ENCODE measurements at regions not wholly inside any gene's neighbourhood (a gene's known extent, or its start where the extent isn't known, plus 50 kb on each side); places are given as distances from the start of the nearest gene placed in this dataset.
"Not testable (repeated sequence)": the region's sequence is repeated elsewhere in the genome, so short reads cannot be mapped to it uniquely, and the experiment has no call there.

GRCh38 chr4:128676095-128676494 lies 133.4 kb upstream of the JADE1 start:
- no peaks in the 10 kb centered on the region for H3K27me3 ChIP-seq (replicated peaks)
- no peaks in the 10 kb centered on the region for H3K9me3 ChIP-seq (replicated peaks)
- no peak overlapping the region for H3K4me3 ChIP-seq
- no peak overlapping the region for H3K27ac ChIP-seq
- no peak for DNase-seq (ENCODE audit: low read depth in 1 of 2, low spot score in 2 of 2)
- H3K36me3 ChIP-seq = no peaks in the 10 kb centered on the region
- H3K4me1 ChIP-seq (replicated peaks) = no peaks in the 10 kb centered on the region

- Histone ChIP-seq H3K27ac (no peak overlapping the region), H3K9me3 (replicated peaks) (no peaks in the 10 kb centered on the region), H3K4me1 (replicated peaks) (no peaks in the 10 kb centered on the region), H3K36me3 (no peaks in the 10 kb centered on the region), H3K4me3 (no peak overlapping the region), H3K27me3 (replicated peaks) (no peaks in the 10 kb centered on the region)
- DNase-seq (ENCODE audit: low read depth in 1 of 2, low spot score in 2 of 2) = no peak
These were observed 134.4 kb upstream of the JADE1 start for GRCh38 chr4:128675083-128675482.

GRCh38 chr4:128673159-128673558 lies 136.3 kb upstream of the JADE1 start:
- not testable (repeated sequence) for DNase-seq (ENCODE audit: low read depth in 1 of 2, low spot score in 2 of 2); H3K27ac ChIP-seq; H3K27me3 ChIP-seq (replicated peaks); H3K9me3 ChIP-seq (replicated peaks); H3K36me3 ChIP-seq; H3K4me3 ChIP-seq; H3K4me1 ChIP-seq (replicated peaks)

GRCh38 chr4:128672596-128672995 lies 136.9 kb upstream of the JADE1 start:
- not testable (repeated sequence) for H3K27me3 ChIP-seq (replicated peaks); H3K27ac ChIP-seq; H3K36me3 ChIP-seq; H3K9me3 ChIP-seq (replicated peaks); DNase-seq (ENCODE audit: low read depth in 1 of 2, low spot score in 2 of 2); H3K4me1 ChIP-seq (replicated peaks); H3K4me3 ChIP-seq

- no peak overlapping the region for H3K27ac ChIP-seq
- H3K9me3 ChIP-seq (replicated peaks) = no peaks in the 10 kb centered on the region
- no peaks in the 10 kb centered on the region for H3K36me3 ChIP-seq
- H3K4me3 ChIP-seq = no peak overlapping the region
- H3K4me1 ChIP-seq (replicated peaks) = no peaks in the 10 kb centered on the region
- H3K27me3 ChIP-seq (replicated peaks) = no peaks in the 10 kb centered on the region
- DNase-seq (ENCODE audit: low read depth in 1 of 2, low spot score in 2 of 2) = no peak
These were observed 139.0 kb upstream of the JADE1 start for GRCh38 chr4:128670513-128670912.

- Histone ChIP-seq H3K27me3 (replicated peaks) (no peaks in the 10 kb centered on the region), H3K9me3 (replicated peaks) (no peaks in the 10 kb centered on the region), H3K27ac (no peak overlapping the region), H3K4me1 (replicated peaks) (no peaks in the 10 kb centered on the region), H3K36me3 (no peaks in the 10 kb centered on the region), H3K4me3 (no peak overlapping the region)
- DNase-seq (ENCODE audit: low read depth in 1 of 2, low spot score in 2 of 2) = no peak
These were observed 140.9 kb upstream of the JADE1 start for GRCh38 chr4:128668566-128668965.

- H3K9me3 ChIP-seq (replicated peaks) = no peaks in the 10 kb centered on the region
- H3K4me1 ChIP-seq (replicated peaks) = no peaks in the 10 kb centered on the region
- no peak overlapping the region for H3K4me3 ChIP-seq
- no peak overlapping the region for H3K27ac ChIP-seq
- no peak for DNase-seq (ENCODE audit: low read depth in 1 of 2, low spot score in 2 of 2)
- H3K27me3 ChIP-seq (replicated peaks) = no peaks in the 10 kb centered on the region
- no peaks in the 10 kb centered on the region for H3K36me3 ChIP-seq
These were observed 144.0 kb upstream of the JADE1 start for GRCh38 chr4:128665514-128665913.

GRCh38 chr4:128663325-128663724 lies 146.2 kb upstream of the JADE1 start:
- H3K4me1 ChIP-seq (replicated peaks) = no peaks in the 10 kb centered on the region
- no peak for DNase-seq (ENCODE audit: low read depth in 1 of 2, low spot score in 2 of 2)
- H3K36me3 ChIP-seq = no peaks in the 10 kb centered on the region
- no peaks in the 10 kb centered on the region for H3K9me3 ChIP-seq (replicated peaks)
- H3K27me3 ChIP-seq (replicated peaks) = no peaks in the 10 kb centered on the region
- H3K27ac ChIP-seq = no peak overlapping the region
- no peak overlapping the region for H3K4me3 ChIP-seq

GRCh38 chr4:128661479-128661878 lies 148.0 kb upstream of the JADE1 start:
- Histone ChIP-seq H3K4me1 (replicated peaks) (no peaks in the 10 kb centered on the region), H3K9me3 (replicated peaks) (no peaks in the 10 kb centered on the region), H3K4me3 (no peak overlapping the region), H3K27ac (no peak overlapping the region), H3K36me3 (no peaks in the 10 kb centered on the region), H3K27me3 (replicated peaks) (no peaks in the 10 kb centered on the region)
- no peak for DNase-seq (ENCODE audit: low read depth in 1 of 2, low spot score in 2 of 2)

- H3K27ac ChIP-seq = no peak overlapping the region
- H3K36me3 ChIP-seq = no peaks in the 10 kb centered on the region
- H3K9me3 ChIP-seq (replicated peaks) = no peaks in the 10 kb centered on the region
- H3K4me3 ChIP-seq = no peak overlapping the region
- H3K27me3 ChIP-seq (replicated peaks) = no peaks in the 10 kb centered on the region
- DNase-seq (ENCODE audit: low read depth in 1 of 2, low spot score in 2 of 2) = no peak
- H3K4me1 ChIP-seq (replicated peaks) = no peaks in the 10 kb centered on the region
These were observed 148.9 kb upstream of the JADE1 start for GRCh38 chr4:128660361-128661215.

GRCh38 chr4:128658214-128658631 lies 151.3 kb upstream of the JADE1 start:
- no peak for DNase-seq (ENCODE audit: low read depth in 1 of 2, low spot score in 2 of 2)
- no peaks in the 10 kb centered on the region for H3K4me1 ChIP-seq (replicated peaks)
- no peaks in the 10 kb centered on the region for H3K36me3 ChIP-seq
- no peak overlapping the region for H3K27ac ChIP-seq
- H3K4me3 ChIP-seq = no peak overlapping the region
- no peaks in the 10 kb centered on the region for H3K9me3 ChIP-seq (replicated peaks)
- H3K27me3 ChIP-seq (replicated peaks) = no peaks in the 10 kb centered on the region

GRCh38 chr4:128657638-128658037 lies 151.9 kb upstream of the JADE1 start:
- H3K36me3 ChIP-seq = no peaks in the 10 kb centered on the region
- DNase-seq (ENCODE audit: low read depth in 1 of 2, low spot score in 2 of 2) = no peak
- no peaks in the 10 kb centered on the region for H3K27me3 ChIP-seq (replicated peaks)
- H3K4me1 ChIP-seq (replicated peaks) = no peaks in the 10 kb centered on the region
- H3K27ac ChIP-seq = no peak overlapping the region
- no peaks in the 10 kb centered on the region for H3K9me3 ChIP-seq (replicated peaks)
- H3K4me3 ChIP-seq = no peak overlapping the region

GRCh38 chr4:128654465-128654864 lies 155.0 kb upstream of the JADE1 start:
- no peaks in the 10 kb centered on the region for H3K36me3 ChIP-seq
- H3K4me3 ChIP-seq = no peak overlapping the region
- no peak overlapping the region for H3K27ac ChIP-seq
- no peaks in the 10 kb centered on the region for H3K27me3 ChIP-seq (replicated peaks)
- H3K9me3 ChIP-seq (replicated peaks) = no peaks in the 10 kb centered on the region
- no peak for DNase-seq (ENCODE audit: low read depth in 1 of 2, low spot score in 2 of 2)
- H3K4me1 ChIP-seq (replicated peaks) = peaks cover 3% of the 10 kb centered on the region; the same call in 1 of the 2 replicates

- no peaks in the 10 kb centered on the region for H3K9me3 ChIP-seq (replicated peaks)
- no peaks in the 10 kb centered on the region for H3K27me3 ChIP-seq (replicated peaks)
- no peak overlapping the region for H3K4me3 ChIP-seq
- no peak overlapping the region for H3K27ac ChIP-seq
- DNase-seq (ENCODE audit: low read depth in 1 of 2, low spot score in 2 of 2) = no peak
- no peaks in the 10 kb centered on the region for H3K36me3 ChIP-seq
- H3K4me1 ChIP-seq (replicated peaks) = peaks cover 3% of the 10 kb centered on the region; the same call in 1 of the 2 replicates
These were observed 155.7 kb upstream of the JADE1 start for GRCh38 chr4:128653527-128654444.

Measured in SJSA1 (cell line).